OCI-LY3 (cell line): ENCODE measurements at regions not wholly inside any gene's neighbourhood (a gene's known extent, or its start where the extent isn't known, plus 50 kb on each side); places are given as distances from the start of the nearest gene placed in this dataset.

Experiments used
- H2AFZ ChIP-seq: fragments of 200-600, 300-600 bp; shearing (Covaris generic); 2 replicates; pipeline ENCODE4 v1.6.0; 2014; ENCODE audit warnings: antibody characterized with exemption, low read depth, low read length
- H3K27ac ChIP-seq: fragments of 200-600, 300-600 bp; sonication (generic); 2 replicates; pipeline ENCODE4 v1.5.1; 2014; ENCODE audit warnings: mild to moderate bottlenecking, low read length, moderate library complexity, mixed read lengths
- H3K27me3 ChIP-seq: fragments of 200-600, 300-600 bp; sonication (generic); 2 replicates; pipeline ENCODE4 v1.6.1; 2014; ENCODE audit warnings: low read depth, low read length, mixed read lengths
- H3K36me3 ChIP-seq: fragments of 200-600, 300-600 bp; sonication (generic); replicated peaks from 2 replicates; pipeline ENCODE3; 2014; ENCODE audit warnings: low read depth, low read length, mixed read lengths
- H3K4me1 ChIP-seq: fragments of 300-600, 200-600 bp; sonication (generic); 2 replicates; pipeline ENCODE4 v1.6.1; 2014; ENCODE audit warnings: low read length, mixed read lengths
- H3K4me2 ChIP-seq: fragments of 200-600, 300-600 bp; sonication (generic); 2 replicates; pipeline ENCODE4 v1.6.1; 2014; ENCODE audit warnings: low read length, mixed read lengths
- H3K4me3 ChIP-seq: fragments of 300-600, 200-600 bp; sonication (generic); 2 replicates; pipeline ENCODE4 v1.5.1; 2014; ENCODE audit warnings: antibody characterized with exemption, mild to moderate bottlenecking, low read length, moderate library complexity
- H3K79me2 ChIP-seq: fragments of 300-600, 200-600 bp; shearing (Covaris generic); 2 replicates; pipeline ENCODE4 v1.6.1; 2014; ENCODE audit warnings: mild to moderate bottlenecking, low read length, mixed read lengths
- H3K9ac ChIP-seq: fragments of 300-600, 200-600 bp; shearing (Covaris generic); 2 replicates; pipeline ENCODE4 v1.6.0; 2014; ENCODE audit warnings: mild to moderate bottlenecking, low read length, moderate library complexity
- H3K9me3 ChIP-seq: fragments of 200-600, 300-600 bp; shearing (Covaris generic); 2 replicates; pipeline ENCODE4 v1.6.1; 2014; ENCODE audit warnings: low read length, mixed read lengths; ENCODE audit not compliant: insufficient read depth
- H4K20me1 ChIP-seq: fragments of 200-600, 300-600 bp; sonication (generic); 2 replicates; pipeline ENCODE4 v1.6.1; 2016; ENCODE audit warnings: low read length, mixed read lengths; ENCODE audit not compliant: insufficient read depth
- EZH2phosphoT487 ChIP-seq: fragments of 200-600 bp; shearing (Covaris generic); IDR thresholded peaks from 2 replicates; pipeline ENCODE4 v1.6.1; 2018; ENCODE audit warnings: antibody characterized with exemption, mixed run types, low read depth
- TF ChIP-seq, protein P1 (sequence below): fragments of 200-600, 300-600 bp; sonication (generic); IDR thresholded peaks from 2 replicates; pipeline ENCODE4 v1.5.1; 2014; ENCODE audit warnings: antibody characterized with exemption, low read length, low read depth

GRCh38 chr18:14921547-14921946, 173.6 kb downstream of the ANKRD30B start:
- Histone ChIP-seq H4K20me1 (no peaks in the 10 kb centered on the region), H3K27ac (no peak overlapping the region), H3K4me2 (no peak overlapping the region), H2AFZ (no peak overlapping the region), H3K9ac (no peak overlapping the region), H3K27me3 (no peaks in the 10 kb centered on the region), H3K9me3 (no peaks in the 10 kb centered on the region), H3K36me3 (no peaks in the 10 kb centered on the region), H3K4me3 (no peak overlapping the region), H3K79me2 (no peaks in the 10 kb centered on the region), H3K4me1 (peaks cover 3% of the 10 kb centered on the region; the same call in 1 of the 2 replicates)
- TF ChIP-seq EZH2phosphoT487: no peak
- TF ChIP-seq, protein P1, sequence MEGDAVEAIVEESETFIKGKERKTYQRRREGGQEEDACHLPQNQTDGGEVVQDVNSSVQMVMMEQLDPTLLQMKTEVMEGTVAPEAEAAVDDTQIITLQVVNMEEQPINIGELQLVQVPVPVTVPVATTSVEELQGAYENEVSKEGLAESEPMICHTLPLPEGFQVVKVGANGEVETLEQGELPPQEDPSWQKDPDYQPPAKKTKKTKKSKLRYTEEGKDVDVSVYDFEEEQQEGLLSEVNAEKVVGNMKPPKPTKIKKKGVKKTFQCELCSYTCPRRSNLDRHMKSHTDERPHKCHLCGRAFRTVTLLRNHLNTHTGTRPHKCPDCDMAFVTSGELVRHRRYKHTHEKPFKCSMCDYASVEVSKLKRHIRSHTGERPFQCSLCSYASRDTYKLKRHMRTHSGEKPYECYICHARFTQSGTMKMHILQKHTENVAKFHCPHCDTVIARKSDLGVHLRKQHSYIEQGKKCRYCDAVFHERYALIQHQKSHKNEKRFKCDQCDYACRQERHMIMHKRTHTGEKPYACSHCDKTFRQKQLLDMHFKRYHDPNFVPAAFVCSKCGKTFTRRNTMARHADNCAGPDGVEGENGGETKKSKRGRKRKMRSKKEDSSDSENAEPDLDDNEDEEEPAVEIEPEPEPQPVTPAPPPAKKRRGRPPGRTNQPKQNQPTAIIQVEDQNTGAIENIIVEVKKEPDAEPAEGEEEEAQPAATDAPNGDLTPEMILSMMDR: no peak

GRCh38 chr18:14922031-14922430, 174.1 kb downstream of the ANKRD30B start:
- Histone ChIP-seq H3K9me3 (no peaks in the 10 kb centered on the region), H3K36me3 (no peaks in the 10 kb centered on the region), H3K4me2 (no peak overlapping the region), H3K27ac (no peak overlapping the region), H3K9ac (no peak overlapping the region), H4K20me1 (no peaks in the 10 kb centered on the region), H3K4me1 (peaks cover 3% of the 10 kb centered on the region; the same call in 1 of the 2 replicates), H3K4me3 (no peak overlapping the region), H3K79me2 (no peaks in the 10 kb centered on the region), H3K27me3 (no peaks in the 10 kb centered on the region), H2AFZ (no peak overlapping the region)
- TF ChIP-seq, protein P1: no peak
- no peak for TF ChIP-seq EZH2phosphoT487

DNA sequence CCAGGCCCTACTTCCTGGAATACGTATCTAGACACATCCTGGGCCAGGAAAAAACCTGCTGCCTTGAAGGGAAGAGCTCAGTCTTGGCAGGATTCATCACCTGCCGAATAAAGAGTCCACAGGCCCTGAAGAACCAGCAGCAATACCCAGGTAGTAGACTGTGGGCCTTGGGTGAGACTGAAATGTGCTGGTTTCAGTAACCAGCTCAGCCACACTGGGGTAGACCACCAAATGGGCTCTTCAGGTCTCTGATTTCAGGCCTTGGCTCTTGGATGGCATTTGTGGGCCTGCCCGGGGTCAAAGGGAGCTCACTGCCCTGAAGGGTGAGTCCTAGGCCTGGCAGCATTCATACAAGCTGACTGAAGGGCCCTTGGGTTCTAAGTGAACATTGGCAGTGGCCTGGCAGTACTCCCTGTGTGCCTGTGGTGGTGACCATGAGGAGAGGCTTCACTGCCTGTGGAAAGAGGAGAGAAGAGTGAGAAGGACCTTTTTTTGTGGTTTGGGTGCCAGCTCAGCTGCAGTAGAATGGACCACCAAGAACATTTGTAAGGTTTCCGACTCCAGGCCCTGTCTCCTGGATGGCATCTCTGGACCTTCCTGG, 175.1 kb downstream of the ANKRD30B start:
- H3K9me3 ChIP-seq: no peaks in the 10 kb centered on the region
- H3K4me3 ChIP-seq: no peak overlapping the region
- H3K27ac ChIP-seq: no peak overlapping the region
- no peak overlapping the region for H3K9ac ChIP-seq
- no peaks in the 10 kb centered on the region for H3K79me2 ChIP-seq
- H3K4me2 ChIP-seq: no peak overlapping the region
- no peak overlapping the region for H2AFZ ChIP-seq
- no peaks in the 10 kb centered on the region for H4K20me1 ChIP-seq
- no peaks in the 10 kb centered on the region for H3K27me3 ChIP-seq
- TF ChIP-seq EZH2phosphoT487: no peak
- TF ChIP-seq, protein P1: no peak
- peaks cover 3% of the 10 kb centered on the region; the same call in 1 of the 2 replicates for H3K4me1 ChIP-seq
- no peaks in the 10 kb centered on the region for H3K36me3 ChIP-seq

- no peaks in the 10 kb centered on the region for H3K9me3 ChIP-seq
Measured at GRCh38 chr18:14924226-14924625, 176.3 kb downstream of the ANKRD30B start.

More at GRCh38 chr18:14924226-14924625, 176.3 kb downstream of the ANKRD30B start:
- no peaks in the 10 kb centered on the region for H3K79me2 ChIP-seq
- H3K36me3 ChIP-seq: no peaks in the 10 kb centered on the region
- no peak overlapping the region for H2AFZ ChIP-seq
- H3K4me1 ChIP-seq: peaks cover 3% of the 10 kb centered on the region; the same call in 1 of the 2 replicates
- H3K27me3 ChIP-seq: no peaks in the 10 kb centered on the region
- no peak overlapping the region for H3K4me2 ChIP-seq
- H3K4me3 ChIP-seq: no peak overlapping the region
- H3K27ac ChIP-seq: no peak overlapping the region
- no peak for TF ChIP-seq EZH2phosphoT487
- TF ChIP-seq, protein P1: no peak
- H4K20me1 ChIP-seq: no peaks in the 10 kb centered on the region
- no peak overlapping the region for H3K9ac ChIP-seq
